Stomach (tissue), 8 donors: ENCODE measurements at regions not wholly inside any gene's neighbourhood (a gene's known extent, or its start where the extent isn't known, plus 50 kb on each side); places are given as distances from the start of the nearest gene placed in this dataset.

ENCODE experiments used
- DNase-seq, 2 donors: peaks; one replicate each; pipeline versions ENCODE4 v3.0.0 to v3.0.0-alpha.2; 2013 to 2019
- H3K27ac ChIP-seq, 5 donors: fragments of 200-600 bp in 4 of 5; sonication (generic) in 4 of 5; one replicate each; pipeline ENCODE4 v1.5.1; 2013 to 2019; ENCODE audit warnings: mild to moderate bottlenecking in 1 of 5, moderate library complexity in 1 of 5
- H3K27me3 ChIP-seq, 3 donors: fragments of 200-600 bp; sonication (generic); one replicate each; pipeline ENCODE4 v1.5.1; 2017 to 2019; ENCODE audit warnings: mixed run types in 1 of 3
- H3K36me3 ChIP-seq, 4 donors: fragments of 200-600 bp; sonication (generic); 1 replicate in 3 of 4; 2 replicates in 1 of 4; pipeline ENCODE4 v1.5.1; 2016 to 2019
- H3K4me1 ChIP-seq, 4 donors: fragments of 200-600 bp; sonication (generic); one replicate each; pipeline ENCODE4 v1.5.1; 2016 to 2019
- H3K4me3 ChIP-seq, 4 donors: fragments of 200-600 bp; sonication (generic) in 3 of 4; one replicate each; pipeline ENCODE4 v1.5.1; 2016 to 2019; ENCODE audit warnings: mild to moderate bottlenecking in 1 of 4
- H3K9me3 ChIP-seq, 4 donors: fragments of 200-600 bp; sonication (generic); one replicate each; pipeline ENCODE4 v1.5.1; 2016 to 2019
- EP300 ChIP-seq: sonication (generic); formaldehyde crosslinking; IDR thresholded peaks from one replicate; pipeline ENCODE4 v1.6.1; 2017; ENCODE audit warnings: antibody characterized with exemption
- POLR2A ChIP-seq, 4 donors: fragments of 450-650 bp; IDR thresholded peaks; one replicate each; pipeline ENCODE4 v1.6.1; 2016; ENCODE audit warnings: antibody characterized with exemption in 4 of 4, control low read depth in 2 of 4, mild to moderate bottlenecking in 1 of 4, moderate library complexity in 1 of 4
- POLR2AphosphoS5 ChIP-seq, 3 donors: sonication (generic); formaldehyde crosslinking; IDR thresholded peaks; one replicate each; pipeline ENCODE4 v1.6.1; 2016; ENCODE audit warnings: antibody characterized with exemption in 3 of 3
- WGBS, 5 donors: extraction: QIAGEN DNeasy Blood & Tissue Kit in 3 of 5; methylation state at CpG; one replicate each; pipeline versions ENCODE4 v1.1.5 to v1.1.7; 2013 to 2018; 5-methylcytosine and 5-hydroxymethylcytosine counted together
- intact Hi-C: fragments of 100-400 bp; cut with DNase I; formaldehyde crosslinking; loops from one replicate; pipeline ENCODE4 v1.15.1; 2023; ENCODE audit warnings: low total_unique reads
- TF ChIP-seq, protein P1 (sequence below), 7 experiments: fragments of 450-650 bp in 4 of 7; fragments of 200-600 bp in 3 of 7; sonication (generic) in 3 of 7; IDR thresholded peaks; one replicate each; pipeline ENCODE4 v1.5.1; 2016 to 2019; ENCODE audit warnings: antibody characterized with exemption in 7 of 7, control low read depth in 2 of 7, mild to moderate bottlenecking in 1 of 7
- donor health status: healthy with polysubstance abuse.
- donor health status: Bipolar disorder and iron deficiency.
- donor health status: healthy.

DNA sequence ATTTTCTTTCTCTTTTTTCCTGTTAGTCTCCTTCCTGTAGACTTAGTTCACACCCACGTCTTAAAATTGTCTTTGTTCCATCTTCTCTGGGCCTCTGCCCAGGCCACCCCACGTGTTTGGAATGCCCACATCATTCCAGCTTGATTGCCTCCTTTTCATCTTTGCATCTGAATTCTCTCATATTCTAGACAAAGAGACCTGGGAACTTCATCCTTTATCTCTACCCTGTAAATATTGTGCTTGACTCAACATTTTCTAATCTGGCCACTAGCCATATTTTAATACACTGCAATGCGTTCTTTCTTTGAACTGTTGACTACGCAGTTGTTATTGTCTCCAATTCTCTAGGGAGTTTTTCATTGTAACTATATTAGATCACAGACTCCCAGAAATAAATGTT is 187.5 kb upstream of the NRXN1 start:
- Histone ChIP-seq H3K27me3 (no peaks in the 10 kb centered on the region), H3K9me3 (peaks cover 0 to 5% (median 0%) of the 10 kb centered on the region in 4 donors), H3K4me1 (no peaks in the 10 kb centered on the region), H3K27ac (no peak overlapping the region), H3K4me3 (no peak overlapping the region), H3K36me3 (no peaks in the 10 kb centered on the region)
- TF ChIP-seq POLR2AphosphoS5 (IDR thresholded peaks at IDR 0.05) (no peak), EP300 (no peak)
- intact Hi-C loops: no loop called here
- DNase-seq: no peak
- WGBS, 5 donors: 45 to 60% (median 54%) methylated on average over 4 of the region's 4 CpGs

GRCh38 chr2:51218047-51218446 is 186.1 kb upstream of the NRXN1 start:
- intact Hi-C loops: no loop called here
- 56 to 83% (median 63%) methylated on average over 1 of the region's 1 CpG for WGBS, 5 donors

GRCh38 chr2:51213826-51214225 is 181.9 kb upstream of the NRXN1 start:
- Histone ChIP-seq H3K4me3 (no peak overlapping the region), H3K36me3 (no peaks in the 10 kb centered on the region), H3K27me3 (no peaks in the 10 kb centered on the region), H3K27ac (no peak overlapping the region), H3K9me3 (peaks cover 0 to 5% (median 0%) of the 10 kb centered on the region in 4 donors), H3K4me1 (no peaks in the 10 kb centered on the region)
- WGBS, 5 donors: 94 to 97% (median 95%) methylated on average over 2 of the region's 2 CpGs
- intact Hi-C loops: no loop called here
- TF ChIP-seq POLR2AphosphoS5 (IDR thresholded peaks at IDR 0.05): no peak
- TF ChIP-seq, protein P1, sequence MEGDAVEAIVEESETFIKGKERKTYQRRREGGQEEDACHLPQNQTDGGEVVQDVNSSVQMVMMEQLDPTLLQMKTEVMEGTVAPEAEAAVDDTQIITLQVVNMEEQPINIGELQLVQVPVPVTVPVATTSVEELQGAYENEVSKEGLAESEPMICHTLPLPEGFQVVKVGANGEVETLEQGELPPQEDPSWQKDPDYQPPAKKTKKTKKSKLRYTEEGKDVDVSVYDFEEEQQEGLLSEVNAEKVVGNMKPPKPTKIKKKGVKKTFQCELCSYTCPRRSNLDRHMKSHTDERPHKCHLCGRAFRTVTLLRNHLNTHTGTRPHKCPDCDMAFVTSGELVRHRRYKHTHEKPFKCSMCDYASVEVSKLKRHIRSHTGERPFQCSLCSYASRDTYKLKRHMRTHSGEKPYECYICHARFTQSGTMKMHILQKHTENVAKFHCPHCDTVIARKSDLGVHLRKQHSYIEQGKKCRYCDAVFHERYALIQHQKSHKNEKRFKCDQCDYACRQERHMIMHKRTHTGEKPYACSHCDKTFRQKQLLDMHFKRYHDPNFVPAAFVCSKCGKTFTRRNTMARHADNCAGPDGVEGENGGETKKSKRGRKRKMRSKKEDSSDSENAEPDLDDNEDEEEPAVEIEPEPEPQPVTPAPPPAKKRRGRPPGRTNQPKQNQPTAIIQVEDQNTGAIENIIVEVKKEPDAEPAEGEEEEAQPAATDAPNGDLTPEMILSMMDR (IDR thresholded peaks at IDR 0.05): no peak
- TF ChIP-seq EP300: no peak
- no peak for TF ChIP-seq POLR2A (IDR thresholded peaks at IDR 0.05)
- no peak for DNase-seq

More at GRCh38 chr2:51218047-51218446, 186.1 kb upstream of the NRXN1 start:
- no peak for TF ChIP-seq POLR2A (IDR thresholded peaks at IDR 0.05)
- no peak for TF ChIP-seq POLR2AphosphoS5 (IDR thresholded peaks at IDR 0.05)
- TF ChIP-seq, protein P1 (IDR thresholded peaks at IDR 0.05): no peak
- no peak for TF ChIP-seq EP300
- H3K36me3 ChIP-seq: no peaks in the 10 kb centered on the region
- DNase-seq: no peak
- no peak overlapping the region for H3K27ac ChIP-seq
- no peaks in the 10 kb centered on the region for H3K27me3 ChIP-seq
- H3K4me3 ChIP-seq: no peak overlapping the region
- peaks cover 0 to 5% (median 0%) of the 10 kb centered on the region in 4 donors for H3K9me3 ChIP-seq
- no peaks in the 10 kb centered on the region for H3K4me1 ChIP-seq

DNA sequence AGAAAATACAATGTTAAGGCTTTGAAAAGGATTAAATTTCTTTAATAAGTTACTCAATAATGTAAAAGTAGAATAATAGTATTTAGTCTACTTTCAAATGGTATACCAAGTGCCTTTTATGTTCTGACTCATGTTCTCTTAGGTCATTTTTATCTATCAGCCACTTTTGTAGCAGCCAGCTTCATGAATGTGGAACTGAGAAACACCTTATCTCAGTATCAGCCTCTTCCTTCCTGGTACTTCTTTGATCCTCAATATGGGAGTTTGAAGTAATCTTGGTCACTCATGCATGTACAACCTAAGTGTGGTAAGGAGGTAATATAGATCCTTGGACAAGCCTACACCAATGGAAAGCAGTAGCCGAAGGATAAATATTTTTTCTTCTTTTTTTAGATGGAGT is 180.4 kb upstream of the NRXN1 start:
- Histone ChIP-seq H3K4me1 (no peaks in the 10 kb centered on the region), H3K36me3 (no peaks in the 10 kb centered on the region), H3K27ac (no peak overlapping the region), H3K4me3 (no peak overlapping the region), H3K27me3 (no peaks in the 10 kb centered on the region), H3K9me3 (peaks cover 0 to 5% (median 0%) of the 10 kb centered on the region in 4 donors)
- WGBS, 5 donors: 80 to 100% (median 86%) methylated on average over 1 of the region's 1 CpG
- intact Hi-C loops: no loop called here
- DNase-seq: no peak
- TF ChIP-seq EP300 (no peak), POLR2A (IDR thresholded peaks at IDR 0.05) (no peak), POLR2AphosphoS5 (IDR thresholded peaks at IDR 0.05) (no peak)
- TF ChIP-seq, protein P1 (IDR thresholded peaks at IDR 0.05): no peak

DNA sequence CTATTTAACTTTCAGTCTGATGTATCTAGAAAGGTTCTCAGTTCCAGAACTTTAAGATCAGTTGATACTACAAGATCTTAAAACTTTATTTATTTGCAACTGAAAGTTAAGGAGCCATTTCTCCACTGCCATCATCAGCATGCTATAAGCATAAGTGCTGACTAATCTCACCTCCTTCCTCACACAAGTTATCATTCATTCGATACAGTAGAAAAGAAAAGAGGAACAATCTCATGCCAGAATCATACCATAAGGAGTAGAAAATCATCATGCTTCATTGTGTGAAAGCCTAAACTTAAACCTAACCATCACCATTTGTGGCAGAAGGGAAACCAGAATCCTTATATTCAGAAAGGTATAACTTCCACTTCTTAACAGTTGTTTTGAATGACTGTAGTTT is 176.6 kb upstream of the NRXN1 start:
- intact Hi-C loops: no loop called here
- H3K4me1 ChIP-seq: no peaks in the 10 kb centered on the region
- TF ChIP-seq, protein P1 (IDR thresholded peaks at IDR 0.05): no peak
- no peak for TF ChIP-seq EP300
- no peak for TF ChIP-seq POLR2A (IDR thresholded peaks at IDR 0.05)
- no peak for TF ChIP-seq POLR2AphosphoS5 (IDR thresholded peaks at IDR 0.05)

More for the DNA sequence above, 176.6 kb upstream of the NRXN1 start:
- no peak overlapping the region for H3K27ac ChIP-seq
- no peaks in the 10 kb centered on the region for H3K27me3 ChIP-seq
- H3K9me3 ChIP-seq: no peaks in the 10 kb centered on the region
- H3K4me3 ChIP-seq: no peak overlapping the region
- 60 to 76% (median 62%) methylated on average over 1 of the region's 1 CpG for WGBS, 5 donors
- no peak for DNase-seq
- H3K36me3 ChIP-seq: no peaks in the 10 kb centered on the region
